MM.1S (cell line): ENCODE measurements at regions not wholly inside any gene's neighbourhood (a gene's known extent, or its start where the extent isn't known, plus 50 kb on each side); places are given as distances from the start of the nearest gene placed in this dataset.

ENCODE experiments used
- DNase-seq: peaks from one replicate; pipeline ENCODE4 v3.0.0-alpha.2; 2015
- H2AFZ ChIP-seq: fragments of 300-600 bp; sonication (generic); 2 replicates; pipeline ENCODE4 v1.6.0; 2016; ENCODE audit warnings: antibody characterized with exemption, low read length
- H3F3A ChIP-seq: fragments of 300-600 bp; sonication (generic); 2 replicates; pipeline ENCODE4 v1.6.1; 2016; ENCODE audit warnings: mild to moderate bottlenecking, antibody characterized with exemption, low read length, moderate library complexity, mixed read lengths; ENCODE audit not compliant: insufficient read depth
- H3K27ac ChIP-seq: fragments of 300-600 bp; sonication (generic); 2 replicates; pipeline ENCODE4 v1.5.1; 2016; ENCODE audit warnings: mild to moderate bottlenecking, low read length
- H3K27me3 ChIP-seq: fragments of 300-600 bp; sonication (generic); replicated peaks from 2 replicates; pipeline ENCODE4 v1.6.0; 2016; ENCODE audit warnings: low read length; ENCODE audit not compliant: insufficient read depth
- H3K36me3 ChIP-seq: fragments of 300-600 bp; sonication (generic); replicated peaks from 2 replicates; pipeline ENCODE4 v1.6.1; 2016; ENCODE audit warnings: mild to moderate bottlenecking, low read length, mixed read lengths; ENCODE audit not compliant: insufficient read depth
- H3K4me1 ChIP-seq: fragments of 300-600 bp; sonication (generic); 2 replicates; pipeline ENCODE4 v1.6.1; 2016; ENCODE audit warnings: low read length, mixed read lengths
- H3K4me2 ChIP-seq: fragments of 300-600 bp; sonication (generic); 2 replicates; pipeline ENCODE4 v1.6.0; 2016; ENCODE audit warnings: low read depth, low read length
- H3K4me3 ChIP-seq: fragments of 300-600 bp; sonication (generic); 2 replicates; pipeline ENCODE4 v1.5.1; 2016; ENCODE audit warnings: low read length, mixed read lengths
- H3K79me2 ChIP-seq: fragments of 300-600 bp; sonication (generic); 2 replicates; pipeline ENCODE4 v1.6.1; 2016; ENCODE audit warnings: mixed run types, low read length, mixed read lengths
- H3K9ac ChIP-seq: fragments of 300-600 bp; sonication (generic); 2 replicates; pipeline ENCODE4 v1.6.1; 2016; ENCODE audit warnings: low read length, mixed read lengths
- H3K9me2 ChIP-seq: fragments of 300-600 bp; sonication (generic); replicated peaks from 2 replicates; pipeline ENCODE4 v1.6.1; 2016; ENCODE audit warnings: mild to moderate bottlenecking, low read length, mixed read lengths; ENCODE audit not compliant: insufficient read depth
- H3K9me3 ChIP-seq: fragments of 300-600 bp; sonication (generic); replicated peaks from 2 replicates; pipeline ENCODE4 v1.6.1; 2016; ENCODE audit warnings: mild to moderate bottlenecking, low read length, mixed read lengths; ENCODE audit not compliant: insufficient read depth
- H4K20me1 ChIP-seq: fragments of 300-600 bp; sonication (generic); 2 replicates; pipeline ENCODE4 v1.6.1; 2016; ENCODE audit warnings: mild to moderate bottlenecking, low read length, moderate library complexity, mixed read lengths; ENCODE audit not compliant: insufficient read depth
- CTCF ChIP-seq: fragments of 300-600 bp; sonication (generic); IDR thresholded peaks from 2 replicates; pipeline ENCODE4 v1.5.1; 2016; ENCODE audit warnings: antibody characterized with exemption, low read length, mixed read lengths
- EZH2 ChIP-seq: fragments of 300-600 bp; sonication (generic); optimal IDR thresholded peaks from 2 replicates; pipeline ENCODE3; 2017; ENCODE audit warnings: low read depth, mild to moderate bottlenecking, antibody characterized with exemption, low read length, mixed read lengths
- EZH2phosphoT487 ChIP-seq: fragments of 300-600 bp; sonication (generic); IDR thresholded peaks from 2 replicates; pipeline ENCODE4 v1.6.1; 2018; ENCODE audit warnings: antibody characterized with exemption, low read length

GRCh38 chr12:93145086-93145485 is 216.0 kb upstream of the EEA1 start:
- no peaks in the 10 kb centered on the region for H3K79me2 ChIP-seq
- no peak overlapping the region for H2AFZ ChIP-seq
- no peak overlapping the region for H3K4me2 ChIP-seq
- H3K4me1 ChIP-seq, result no peaks in the 10 kb centered on the region
- no peaks in the 10 kb centered on the region for H3K36me3 ChIP-seq
- H3K9ac ChIP-seq, result no peak overlapping the region
- DNase-seq, result no peak
- H3K27me3 ChIP-seq, result no peaks in the 10 kb centered on the region
- no peak overlapping the region for H3K4me3 ChIP-seq
- no peaks in the 10 kb centered on the region for H3F3A ChIP-seq
- no peaks in the 10 kb centered on the region for H3K9me2 ChIP-seq
- TF ChIP-seq CTCF (no peak), EZH2 (no peak), EZH2phosphoT487 (no peak)
- no peaks in the 10 kb centered on the region for H3K9me3 ChIP-seq
- no peaks in the 10 kb centered on the region for H4K20me1 ChIP-seq
- H3K27ac ChIP-seq, result no peak overlapping the region

- Histone ChIP-seq H3K4me3 (no peak overlapping the region), H3K9ac (no peak overlapping the region), H3K4me2 (no peak overlapping the region), H3K79me2 (no peaks in the 10 kb centered on the region), H3K9me3 (no peaks in the 10 kb centered on the region), H3K36me3 (no peaks in the 10 kb centered on the region), H2AFZ (no peak overlapping the region), H3K27me3 (no peaks in the 10 kb centered on the region), H4K20me1 (no peaks in the 10 kb centered on the region), H3F3A (no peaks in the 10 kb centered on the region), H3K4me1 (no peaks in the 10 kb centered on the region), H3K27ac (no peak overlapping the region), H3K9me2 (no peaks in the 10 kb centered on the region)
- no peak for DNase-seq
- TF ChIP-seq CTCF, result no peak
- no peak for TF ChIP-seq EZH2
- TF ChIP-seq EZH2phosphoT487, result no peak
Observed at GRCh38 chr12:93146263-93146939, 217.3 kb upstream of the EEA1 start.

GRCh38 chr12:93146970-93147369 is 217.9 kb upstream of the EEA1 start:
- H3K9me3 ChIP-seq, result no peaks in the 10 kb centered on the region
- no peaks in the 10 kb centered on the region for H3K27me3 ChIP-seq
- no peak overlapping the region for H3K4me2 ChIP-seq
- H4K20me1 ChIP-seq, result no peaks in the 10 kb centered on the region
- no peaks in the 10 kb centered on the region for H3K9me2 ChIP-seq
- TF ChIP-seq CTCF (no peak), EZH2phosphoT487 (no peak), EZH2 (no peak)
- H3K9ac ChIP-seq, result no peak overlapping the region
- H3F3A ChIP-seq, result no peaks in the 10 kb centered on the region
- H3K27ac ChIP-seq, result no peak overlapping the region
- no peak for DNase-seq
- no peaks in the 10 kb centered on the region for H3K4me1 ChIP-seq
- no peak overlapping the region for H2AFZ ChIP-seq
- H3K36me3 ChIP-seq, result no peaks in the 10 kb centered on the region
- H3K4me3 ChIP-seq, result no peak overlapping the region
- H3K79me2 ChIP-seq, result no peaks in the 10 kb centered on the region
